Activated B cell treated with CpG ODN at 0.5 μM for 24 hours (primary cell): ENCODE measurements at regions not wholly inside any gene's neighbourhood (a gene's known extent, or its start where the extent isn't known, plus 50 kb on each side); places are given as distances from the start of the nearest gene placed in this dataset.

Source experiments
- ATAC-seq: fragments of 200-7000 bp; cut with Tn5 transposase; one replicate; pipeline ENCODE4 v1.10.0; 2021; ENCODE audit warnings: low read depth, mild to moderate bottlenecking, moderate library complexity
- CTCF ChIA-PET: fragments of 350-600 bp; sonication (Branson Sonifier 250); formaldehyde crosslinking; loops from one replicate; lab custom pipeline; 2021; ENCODE audit warnings: antibody characterized with exemption; lab: Charles Lee
- POLR2A ChIA-PET: fragments of 350-600 bp; sonication (Branson Sonifier 250); formaldehyde crosslinking; loops from one replicate; lab custom pipeline; 2021; ENCODE audit warnings: antibody characterized with exemption; lab: Charles Lee
- DNase-seq: peaks from one replicate; pipeline ENCODE4 v3.0.0; 2022
- H3K27ac Mint-ChIP-seq: one replicate; pipeline ENCODE4 v1.8.0; 2020; ENCODE audit warnings: mixed read lengths
- H3K27me3 Mint-ChIP-seq: one replicate; pipeline ENCODE4 v1.8.0; 2021; ENCODE audit warnings: mixed read lengths
- H3K36me3 Mint-ChIP-seq: one replicate; pipeline ENCODE4 v1.8.0; 2021; ENCODE audit warnings: low read depth, mixed read lengths
- H3K4me1 Mint-ChIP-seq: one replicate; pipeline ENCODE4 v1.8.0; 2021; ENCODE audit warnings: mixed read lengths
- H3K4me3 Mint-ChIP-seq: one replicate; pipeline ENCODE4 v1.8.0; 2020; ENCODE audit warnings: mild to moderate bottlenecking, mixed read lengths
- H3K9me3 Mint-ChIP-seq: one replicate; pipeline ENCODE4 v1.8.0; 2020; ENCODE audit warnings: mixed read lengths
- intact Hi-C: fragments of 100-400 bp; cut with micrococcal nuclease; formaldehyde crosslinking; loops from one replicate; pipeline ENCODE4 v1.15.1; 2024
- TF ChIP-seq, protein P1 (sequence below): fragments of 200-600 bp; IDR thresholded peaks from one replicate; pipeline ENCODE4 v1.8.0; 2022; ENCODE audit warnings: antibody characterized with exemption, mild to moderate bottlenecking

DNA sequence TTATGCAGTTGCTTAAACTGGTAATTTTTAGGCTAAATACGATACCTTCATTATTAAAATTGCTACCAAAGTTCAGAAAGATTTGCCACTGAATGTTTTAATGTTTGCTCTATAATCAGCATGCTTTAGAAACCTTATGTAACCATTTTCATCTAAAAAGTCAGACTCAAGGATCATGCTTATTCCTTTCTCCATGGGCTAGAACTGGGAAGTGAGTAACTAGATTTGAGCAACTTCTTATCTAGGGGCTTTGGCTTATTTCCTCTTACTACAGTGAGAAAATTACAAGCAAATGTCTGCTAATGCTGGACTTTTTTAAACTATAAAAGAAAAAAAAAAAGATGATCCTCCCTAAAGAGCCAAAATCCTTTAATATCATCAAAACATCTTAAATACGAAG is 215.9 kb downstream of the CRPPA start:
- intact Hi-C loops = no loop called here
- Mint-ChIP-seq H3K27me3 (no peaks in the 10 kb centered on the region), H3K9me3 (peaks cover 2% of the 10 kb centered on the region), H3K36me3 (no peaks in the 10 kb centered on the region), H3K27ac (no peak overlapping the region), H3K4me1 (no peaks in the 10 kb centered on the region), H3K4me3 (no peak overlapping the region)
- ATAC-seq (no peak), DNase-seq (no peak)
- POLR2A ChIA-PET = no interaction called here
- CTCF ChIA-PET = no interaction called here
- TF ChIP-seq, protein P1, sequence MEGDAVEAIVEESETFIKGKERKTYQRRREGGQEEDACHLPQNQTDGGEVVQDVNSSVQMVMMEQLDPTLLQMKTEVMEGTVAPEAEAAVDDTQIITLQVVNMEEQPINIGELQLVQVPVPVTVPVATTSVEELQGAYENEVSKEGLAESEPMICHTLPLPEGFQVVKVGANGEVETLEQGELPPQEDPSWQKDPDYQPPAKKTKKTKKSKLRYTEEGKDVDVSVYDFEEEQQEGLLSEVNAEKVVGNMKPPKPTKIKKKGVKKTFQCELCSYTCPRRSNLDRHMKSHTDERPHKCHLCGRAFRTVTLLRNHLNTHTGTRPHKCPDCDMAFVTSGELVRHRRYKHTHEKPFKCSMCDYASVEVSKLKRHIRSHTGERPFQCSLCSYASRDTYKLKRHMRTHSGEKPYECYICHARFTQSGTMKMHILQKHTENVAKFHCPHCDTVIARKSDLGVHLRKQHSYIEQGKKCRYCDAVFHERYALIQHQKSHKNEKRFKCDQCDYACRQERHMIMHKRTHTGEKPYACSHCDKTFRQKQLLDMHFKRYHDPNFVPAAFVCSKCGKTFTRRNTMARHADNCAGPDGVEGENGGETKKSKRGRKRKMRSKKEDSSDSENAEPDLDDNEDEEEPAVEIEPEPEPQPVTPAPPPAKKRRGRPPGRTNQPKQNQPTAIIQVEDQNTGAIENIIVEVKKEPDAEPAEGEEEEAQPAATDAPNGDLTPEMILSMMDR = no peak

- TF ChIP-seq, protein P1 = no peak
- CTCF ChIA-PET = no interaction called here
- ATAC-seq (no peak), DNase-seq (no peak)
- H3K36me3 Mint-ChIP-seq = no peaks in the 10 kb centered on the region
- no peak overlapping the region for H3K4me3 Mint-ChIP-seq
- H3K27ac Mint-ChIP-seq = no peak overlapping the region
- H3K27me3 Mint-ChIP-seq = no peaks in the 10 kb centered on the region
- H3K4me1 Mint-ChIP-seq = no peaks in the 10 kb centered on the region
- peaks cover 2% of the 10 kb centered on the region for H3K9me3 Mint-ChIP-seq
- intact Hi-C loops = no loop called here
- POLR2A ChIA-PET = no interaction called here
These were observed 216.4 kb downstream of the CRPPA start for GRCh38 chr7:16204953-16205352.

- TF ChIP-seq, protein P1 = no peak
- intact Hi-C loops = no loop called here
These were observed 218.3 kb downstream of the CRPPA start for GRCh38 chr7:16203065-16203464.

GRCh38 chr7:16202303-16202702 is 219.0 kb downstream of the CRPPA start:
- H3K27ac Mint-ChIP-seq = no peak overlapping the region
- TF ChIP-seq, protein P1 = no peak
- no peak for DNase-seq
- intact Hi-C loops = no loop called here
- no peaks in the 10 kb centered on the region for H3K4me1 Mint-ChIP-seq
- no peaks in the 10 kb centered on the region for H3K36me3 Mint-ChIP-seq
- POLR2A ChIA-PET = no interaction called here
- CTCF ChIA-PET = no interaction called here
- H3K9me3 Mint-ChIP-seq = peaks cover 2% of the 10 kb centered on the region
- no peak for ATAC-seq
- H3K4me3 Mint-ChIP-seq = no peak overlapping the region
- H3K27me3 Mint-ChIP-seq = no peaks in the 10 kb centered on the region

More at GRCh38 chr7:16203065-16203464, 218.3 kb downstream of the CRPPA start:
- H3K27ac Mint-ChIP-seq = no peak overlapping the region
- POLR2A ChIA-PET = no interaction called here
- no peak overlapping the region for H3K4me3 Mint-ChIP-seq
- H3K36me3 Mint-ChIP-seq = no peaks in the 10 kb centered on the region
- peaks cover 2% of the 10 kb centered on the region for H3K9me3 Mint-ChIP-seq
- H3K27me3 Mint-ChIP-seq = no peaks in the 10 kb centered on the region
- no peak for ATAC-seq
- DNase-seq = no peak
- H3K4me1 Mint-ChIP-seq = no peaks in the 10 kb centered on the region
- CTCF ChIA-PET = no interaction called here

- POLR2A ChIA-PET = no interaction called here
- no peak overlapping the region for H3K4me3 Mint-ChIP-seq
These were observed 220.7 kb downstream of the CRPPA start for GRCh38 chr7:16200591-16200990.

More at GRCh38 chr7:16200591-16200990, 220.7 kb downstream of the CRPPA start:
- H3K36me3 Mint-ChIP-seq = no peaks in the 10 kb centered on the region
- DNase-seq (no peak), ATAC-seq (no peak)
- no peak overlapping the region for H3K27ac Mint-ChIP-seq
- no peaks in the 10 kb centered on the region for H3K4me1 Mint-ChIP-seq
- H3K9me3 Mint-ChIP-seq = peaks cover 2% of the 10 kb centered on the region
- H3K27me3 Mint-ChIP-seq = no peaks in the 10 kb centered on the region
- CTCF ChIA-PET = no interaction called here
- TF ChIP-seq, protein P1 = no peak
- intact Hi-C loops = no loop called here
